ENCODE measurements at regions not wholly inside any gene's neighbourhood (a gene's known extent, or its start where the extent isn't known, plus 50 kb on each side); places are given as distances from the start of the nearest gene placed in this dataset.

DNA sequence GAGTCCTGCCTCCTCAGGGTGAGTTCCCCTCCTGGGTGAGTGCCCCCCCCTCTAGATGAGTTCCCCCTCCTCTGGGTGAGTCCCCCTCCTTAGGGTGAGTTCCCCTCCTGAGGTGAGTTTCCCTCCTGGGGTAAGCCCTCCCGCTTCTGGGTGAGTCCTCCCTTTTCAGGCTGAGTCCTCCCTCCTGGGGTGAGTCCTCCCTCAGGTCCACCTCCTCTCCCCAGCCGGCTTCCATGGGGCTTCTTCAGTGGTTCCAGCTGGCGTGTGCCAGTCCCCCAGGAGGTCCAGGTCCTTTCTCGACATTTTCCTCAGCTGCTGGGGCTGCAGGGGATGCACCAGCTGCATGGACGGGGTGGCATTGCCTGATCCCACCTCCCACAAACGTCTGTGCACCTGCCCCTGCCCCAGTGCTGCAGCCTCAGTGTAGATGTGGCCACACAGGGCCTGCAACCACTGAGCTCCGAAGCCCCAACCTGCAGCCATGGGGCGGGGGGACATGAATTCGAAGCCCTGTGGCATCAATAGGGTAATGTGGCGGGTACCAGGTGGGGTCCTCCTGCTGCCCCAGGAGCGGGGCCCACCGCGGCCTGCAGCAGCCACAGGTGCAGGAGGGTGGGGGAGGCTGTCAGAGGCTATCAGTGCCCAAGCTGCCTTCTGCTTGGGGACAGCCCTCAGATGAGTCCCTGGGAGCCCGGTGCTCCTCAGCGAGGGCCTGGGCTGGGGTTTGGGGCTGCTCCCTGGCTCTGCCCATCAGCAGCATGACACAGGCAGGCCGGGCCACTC is 101.3 kb upstream of the FGF3 start:
- H3K27me3 ChIP-seq (ENCODE audit: control insufficient read depth, insufficient read depth, low read length): no peaks in the 10 kb centered on the region
- no peak overlapping the region for H2AFZ ChIP-seq
- H3K27ac ChIP-seq: no peak overlapping the region

DNA sequence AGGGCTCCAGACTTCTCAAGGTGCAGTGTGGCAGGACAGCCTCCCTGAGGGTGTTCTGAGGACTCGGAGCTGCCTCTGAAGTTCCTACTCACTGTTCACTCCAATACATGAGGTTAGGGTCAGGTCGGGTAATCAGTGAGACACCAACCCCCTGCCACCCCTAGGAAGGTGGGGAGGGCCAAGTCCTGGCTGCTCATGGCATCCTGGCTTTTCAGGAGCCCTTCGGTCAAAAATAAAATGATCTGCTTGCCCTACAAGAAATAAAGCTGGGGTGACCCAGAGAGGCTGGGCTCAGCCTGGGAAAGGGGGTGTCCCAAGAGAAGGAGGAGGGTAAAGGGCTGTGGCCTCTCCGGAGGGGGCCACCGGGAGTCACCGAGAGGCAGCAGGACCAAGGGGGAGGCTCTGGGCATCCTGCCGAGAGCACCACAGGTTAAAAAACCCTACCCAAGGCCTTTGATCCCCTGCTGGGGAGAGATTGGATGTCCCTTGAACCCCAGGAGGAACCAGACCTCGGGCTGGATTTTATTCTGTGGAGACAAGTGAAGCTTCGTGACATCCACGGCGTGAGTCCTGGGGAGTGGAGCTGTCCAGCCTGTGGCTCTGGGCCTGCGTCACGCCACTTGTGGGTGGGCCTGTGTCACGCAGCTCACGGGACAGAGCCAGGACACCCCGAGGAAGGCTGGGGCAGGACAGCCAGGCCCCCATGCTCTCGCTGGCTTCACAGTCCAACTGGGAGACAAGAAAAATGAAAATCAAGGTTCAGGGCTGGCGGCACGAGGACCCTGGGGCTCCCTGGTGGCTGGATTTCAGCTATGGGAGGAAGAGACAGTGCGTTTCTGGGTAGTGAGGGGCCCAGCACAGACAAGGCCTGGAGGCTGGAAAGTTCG is 102.2 kb upstream of the FGF3 start:
- no peak overlapping the region for H3K9ac ChIP-seq
- TF ChIP-seq, protein P1, sequence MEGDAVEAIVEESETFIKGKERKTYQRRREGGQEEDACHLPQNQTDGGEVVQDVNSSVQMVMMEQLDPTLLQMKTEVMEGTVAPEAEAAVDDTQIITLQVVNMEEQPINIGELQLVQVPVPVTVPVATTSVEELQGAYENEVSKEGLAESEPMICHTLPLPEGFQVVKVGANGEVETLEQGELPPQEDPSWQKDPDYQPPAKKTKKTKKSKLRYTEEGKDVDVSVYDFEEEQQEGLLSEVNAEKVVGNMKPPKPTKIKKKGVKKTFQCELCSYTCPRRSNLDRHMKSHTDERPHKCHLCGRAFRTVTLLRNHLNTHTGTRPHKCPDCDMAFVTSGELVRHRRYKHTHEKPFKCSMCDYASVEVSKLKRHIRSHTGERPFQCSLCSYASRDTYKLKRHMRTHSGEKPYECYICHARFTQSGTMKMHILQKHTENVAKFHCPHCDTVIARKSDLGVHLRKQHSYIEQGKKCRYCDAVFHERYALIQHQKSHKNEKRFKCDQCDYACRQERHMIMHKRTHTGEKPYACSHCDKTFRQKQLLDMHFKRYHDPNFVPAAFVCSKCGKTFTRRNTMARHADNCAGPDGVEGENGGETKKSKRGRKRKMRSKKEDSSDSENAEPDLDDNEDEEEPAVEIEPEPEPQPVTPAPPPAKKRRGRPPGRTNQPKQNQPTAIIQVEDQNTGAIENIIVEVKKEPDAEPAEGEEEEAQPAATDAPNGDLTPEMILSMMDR (IDR thresholded peaks at IDR 0.05): no peak
- no peak overlapping the region for H3K4me2 ChIP-seq (ENCODE audit: low read length)
- peaks cover 12% of the 10 kb centered on the region for H3K4me1 ChIP-seq
- H3K27ac ChIP-seq: no peak overlapping the region
- no peak overlapping the region for H3K4me3 ChIP-seq (ENCODE audit: low read depth, low read length)
- H3K36me3 ChIP-seq (ENCODE audit: control insufficient read depth, insufficient read depth, low read length): no peaks in the 10 kb centered on the region
- H3K9me3 ChIP-seq (ENCODE audit: control insufficient read depth, low read length): no peaks in the 10 kb centered on the region
- H2AFZ ChIP-seq: no peak overlapping the region
- H3K79me2 ChIP-seq: no peaks in the 10 kb centered on the region
- no peaks in the 10 kb centered on the region for H3K27me3 ChIP-seq (ENCODE audit: control insufficient read depth, insufficient read depth, low read length)

More for the DNA sequence above, 101.3 kb upstream of the FGF3 start:
- Histone ChIP-seq H3K4me3 (ENCODE audit: low read depth, low read length) (no peak overlapping the region), H3K4me1 (peaks cover 17% of the 10 kb centered on the region), H3K9me3 (ENCODE audit: control insufficient read depth, low read length) (no peaks in the 10 kb centered on the region), H3K36me3 (ENCODE audit: control insufficient read depth, insufficient read depth, low read length) (no peaks in the 10 kb centered on the region), H3K9ac (no peak overlapping the region), H3K4me2 (ENCODE audit: low read length) (no peak overlapping the region), H3K79me2 (no peaks in the 10 kb centered on the region)
- TF ChIP-seq, protein P1 (IDR thresholded peaks at IDR 0.05): no peak

DNA sequence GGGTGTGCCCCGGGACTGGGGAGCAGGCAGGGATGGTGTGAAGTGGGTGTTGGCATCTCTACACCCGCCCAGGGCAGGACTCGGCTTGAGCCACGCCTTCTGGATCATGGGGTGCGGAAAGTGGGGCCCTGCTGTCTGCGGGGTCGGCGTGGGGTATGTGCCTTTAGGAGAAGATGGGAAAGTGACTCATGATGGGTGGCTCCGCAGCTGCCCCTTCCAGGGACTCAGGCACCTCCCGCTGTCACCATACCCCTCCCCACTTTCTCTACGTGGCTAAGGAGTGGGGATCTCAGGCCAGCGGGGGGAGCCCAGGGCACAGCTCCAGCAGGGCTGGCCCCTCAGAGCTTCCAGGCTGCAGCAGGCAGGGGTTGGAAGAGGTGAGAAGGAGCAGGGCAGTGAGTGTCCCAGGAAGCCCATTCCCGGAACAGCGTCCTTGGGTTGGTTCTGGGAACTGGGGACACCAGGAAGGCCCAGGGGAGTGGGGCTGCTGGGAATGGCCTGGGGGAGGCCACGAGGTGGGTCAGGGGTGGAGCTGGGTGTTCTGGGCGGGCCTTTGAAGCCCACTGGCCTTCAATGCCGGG is 102.9 kb upstream of the FGF3 start:
- Histone ChIP-seq H3K27ac (no peak overlapping the region), H3K27me3 (ENCODE audit: control insufficient read depth, insufficient read depth, low read length) (no peaks in the 10 kb centered on the region), H3K9ac (no peak overlapping the region), H3K4me3 (ENCODE audit: low read depth, low read length) (no peak overlapping the region), H3K36me3 (ENCODE audit: control insufficient read depth, insufficient read depth, low read length) (no peaks in the 10 kb centered on the region), H3K9me3 (ENCODE audit: control insufficient read depth, low read length) (no peaks in the 10 kb centered on the region), H2AFZ (no peak overlapping the region), H3K4me1 (peaks cover 12% of the 10 kb centered on the region), H3K4me2 (ENCODE audit: low read length) (no peak overlapping the region), H3K79me2 (no peaks in the 10 kb centered on the region)
- TF ChIP-seq, protein P1 (IDR thresholded peaks at IDR 0.05): no peak

DNA sequence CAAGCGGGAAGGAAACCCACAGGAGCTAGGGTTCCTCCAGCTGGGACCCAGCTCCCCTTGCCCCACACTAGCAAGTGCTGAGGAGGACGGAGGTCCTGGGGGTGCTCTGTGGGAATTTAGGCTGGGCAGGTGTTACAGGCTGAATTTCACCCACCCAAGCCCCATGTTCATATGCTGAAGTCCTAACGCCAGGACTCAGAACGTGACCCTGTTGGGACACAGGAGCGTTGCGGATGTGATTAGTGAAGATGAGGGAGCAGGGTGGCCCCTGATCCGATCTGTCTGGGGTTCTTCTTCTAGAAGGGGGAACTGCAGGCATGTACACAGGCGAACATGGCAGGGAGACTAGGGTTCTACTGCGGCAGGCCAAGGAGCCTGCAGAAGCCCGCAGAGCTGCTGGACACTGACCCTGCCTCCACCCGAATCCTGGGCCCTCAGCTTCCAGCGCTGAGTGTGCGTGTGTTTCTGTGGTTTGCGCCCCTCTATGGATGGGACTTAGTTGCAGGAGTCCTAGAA is 103.4 kb upstream of the FGF3 start:
- Histone ChIP-seq H3K4me2 (ENCODE audit: low read length) (no peak overlapping the region), H3K9me3 (ENCODE audit: control insufficient read depth, low read length) (no peaks in the 10 kb centered on the region), H3K27ac (no peak overlapping the region), H3K79me2 (no peaks in the 10 kb centered on the region), H3K36me3 (ENCODE audit: control insufficient read depth, insufficient read depth, low read length) (no peaks in the 10 kb centered on the region), H3K27me3 (ENCODE audit: control insufficient read depth, insufficient read depth, low read length) (no peaks in the 10 kb centered on the region), H3K4me3 (ENCODE audit: low read depth, low read length) (no peak overlapping the region), H2AFZ (no peak overlapping the region), H3K4me1 (peaks cover 12% of the 10 kb centered on the region), H3K9ac (no peak overlapping the region)
- TF ChIP-seq, protein P1 (IDR thresholded peaks at IDR 0.05): no peak

All from parathyroid adenoma (tissue), 2 donors.